HG02885 (cell line): ENCODE measurements at regions not wholly inside any gene's neighbourhood (a gene's known extent, or its start where the extent isn't known, plus 50 kb on each side); places are given as distances from the start of the nearest gene placed in this dataset.

Experiments
- ATAC-seq: cut with Tn5 transposase; IDR thresholded peaks from one replicate; pipeline ENCODE4 v1.9.1; 2021; ENCODE audit warnings: mild to moderate bottlenecking; ENCODE audit not compliant: unreplicated experiment, poor library complexity

GRCh38 chr4:1488831-1489638 is 82.8 kb upstream of the NKX1-1 start:
- no peak for ATAC-seq

- ATAC-seq = no peak
Observed at GRCh38 chr4:1488357-1488756, 82.1 kb upstream of the NKX1-1 start.

- no peak for ATAC-seq
Observed at GRCh38 chr4:1487761-1488160, 81.5 kb upstream of the NKX1-1 start.

- no peak for ATAC-seq
Observed at GRCh38 chr4:1487106-1487505, 80.9 kb upstream of the NKX1-1 start.

GRCh38 chr4:1485280-1485679 is 79.0 kb upstream of the NKX1-1 start:
- no peak for ATAC-seq

GRCh38 chr4:1480720-1481119 is 74.5 kb upstream of the NKX1-1 start:
- no peak for ATAC-seq

- no peak for ATAC-seq
Observed at GRCh38 chr4:1479454-1479853, 73.2 kb upstream of the NKX1-1 start.

GRCh38 chr4:1478766-1479355 is 72.6 kb upstream of the NKX1-1 start:
- no peak for ATAC-seq

GRCh38 chr4:1477045-1477840 is 71.0 kb upstream of the NKX1-1 start:
- ATAC-seq = no peak

GRCh38 chr4:1476140-1476513 is 69.9 kb upstream of the NKX1-1 start:
- ATAC-seq = no peak

GRCh38 chr4:1475277-1476139 is 69.3 kb upstream of the NKX1-1 start:
- ATAC-seq = no peak

GRCh38 chr4:1474126-1475090 is 68.2 kb upstream of the NKX1-1 start:
- no peak for ATAC-seq

GRCh38 chr4:1473718-1474117 is 67.5 kb upstream of the NKX1-1 start:
- ATAC-seq = no peak

GRCh38 chr4:1472911-1473518 is 66.8 kb upstream of the NKX1-1 start:
- ATAC-seq = no peak

GRCh38 chr4:1472148-1472797 is 66.0 kb upstream of the NKX1-1 start:
- no peak for ATAC-seq

- ATAC-seq = no peak
Observed at GRCh38 chr4:1471443-1472147, 65.4 kb upstream of the NKX1-1 start.

GRCh38 chr4:1470816-1471442 is 64.7 kb upstream of the NKX1-1 start:
- no peak for ATAC-seq

- ATAC-seq = no peak
Observed at GRCh38 chr4:1470393-1470670, 64.1 kb upstream of the NKX1-1 start.
